Colonic mucosa (tissue), 4 donors: ENCODE measurements at regions not wholly inside any gene's neighbourhood (a gene's known extent, or its start where the extent isn't known, plus 50 kb on each side); places are given as distances from the start of the nearest gene placed in this dataset.

Source experiments
- DNase-seq: peaks from one replicate; pipeline ENCODE4 v3.0.0-alpha.2; 2020
- H3K27ac ChIP-seq: fragments of 200-600 bp; one replicate; pipeline ENCODE4 v1.8.0; 2021
- H3K27me3 ChIP-seq: fragments of 200-600 bp; one replicate; pipeline ENCODE4 v1.8.0; 2021
- H3K36me3 ChIP-seq: fragments of 200-600 bp; one replicate; pipeline ENCODE4 v1.8.0; 2021
- H3K4me1 ChIP-seq: fragments of 200-600 bp; one replicate; pipeline ENCODE4 v1.8.0; 2021; ENCODE audit warnings: mild to moderate bottlenecking
- H3K4me3 ChIP-seq: fragments of 200-600 bp; one replicate; pipeline ENCODE4 v1.8.0; 2021
- H3K9ac ChIP-seq, 2 donors: one replicate each; pipeline ENCODE4 v1.7.0; 2013; ENCODE audit warnings: control low read depth in 2 of 2, low read depth in 2 of 2, low read length in 2 of 2
- H3K9me3 ChIP-seq: fragments of 200-600 bp; one replicate; pipeline ENCODE4 v1.8.0; 2021
- CTCF ChIP-seq: fragments of 200-600 bp; IDR thresholded peaks from one replicate; pipeline ENCODE4 v1.8.0; 2022; ENCODE audit warnings: antibody characterized with exemption, mild to moderate bottlenecking
- intact Hi-C: fragments of 100-400 bp; cut with DNase I; formaldehyde crosslinking; loops from one replicate; pipeline ENCODE4 v1.14.1; 2022
- donor health status: healthy.
- donor health status: DM: no; HTN: no; CAD: no.
- donor health status: DM: no; HTN: no; CAD: no.

DNA sequence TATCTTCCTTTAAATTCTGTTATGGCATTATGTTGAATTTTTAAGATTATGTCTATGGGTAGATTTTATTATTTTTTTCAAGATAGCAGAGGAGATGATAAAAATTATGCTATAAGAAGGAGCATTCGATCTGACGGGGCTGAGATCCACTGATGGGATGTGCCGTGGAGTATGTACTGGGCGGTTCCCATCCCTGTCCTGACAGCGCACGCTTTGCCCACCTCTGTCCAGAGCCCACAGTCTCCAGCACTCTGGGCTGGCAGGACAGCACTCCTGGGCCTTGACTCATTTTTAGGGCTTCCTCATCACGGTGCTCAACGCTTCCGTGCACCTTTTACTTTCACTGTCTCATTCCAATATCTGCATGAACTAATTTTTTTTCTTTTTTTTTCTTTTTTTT, 235.5 kb downstream of the TEX29 start:
- H3K27me3 ChIP-seq, result no peaks in the 10 kb centered on the region
- H3K27ac ChIP-seq, result no peak overlapping the region
- H3K36me3 ChIP-seq, result no peaks in the 10 kb centered on the region
- TF ChIP-seq CTCF, result no peak
- no peaks in the 10 kb centered on the region for H3K4me1 ChIP-seq
- H3K9me3 ChIP-seq, result no peaks in the 10 kb centered on the region
- no peak overlapping the region for H3K4me3 ChIP-seq
- intact Hi-C loops, result no loop called here
- H3K9ac ChIP-seq, result no peak overlapping the region
- no peak for DNase-seq

- no peaks in the 10 kb centered on the region for H3K9me3 ChIP-seq
- intact Hi-C loops, result no loop called here
- H3K27ac ChIP-seq, result no peak overlapping the region
- TF ChIP-seq CTCF, result no peak
- H3K4me3 ChIP-seq, result no peak overlapping the region
- no peak overlapping the region for H3K9ac ChIP-seq
- no peaks in the 10 kb centered on the region for H3K4me1 ChIP-seq
- no peak for DNase-seq
- H3K36me3 ChIP-seq, result no peaks in the 10 kb centered on the region
- no peaks in the 10 kb centered on the region for H3K27me3 ChIP-seq
These were observed 236.1 kb downstream of the TEX29 start for GRCh38 chr13:111556496-111556895.

DNA sequence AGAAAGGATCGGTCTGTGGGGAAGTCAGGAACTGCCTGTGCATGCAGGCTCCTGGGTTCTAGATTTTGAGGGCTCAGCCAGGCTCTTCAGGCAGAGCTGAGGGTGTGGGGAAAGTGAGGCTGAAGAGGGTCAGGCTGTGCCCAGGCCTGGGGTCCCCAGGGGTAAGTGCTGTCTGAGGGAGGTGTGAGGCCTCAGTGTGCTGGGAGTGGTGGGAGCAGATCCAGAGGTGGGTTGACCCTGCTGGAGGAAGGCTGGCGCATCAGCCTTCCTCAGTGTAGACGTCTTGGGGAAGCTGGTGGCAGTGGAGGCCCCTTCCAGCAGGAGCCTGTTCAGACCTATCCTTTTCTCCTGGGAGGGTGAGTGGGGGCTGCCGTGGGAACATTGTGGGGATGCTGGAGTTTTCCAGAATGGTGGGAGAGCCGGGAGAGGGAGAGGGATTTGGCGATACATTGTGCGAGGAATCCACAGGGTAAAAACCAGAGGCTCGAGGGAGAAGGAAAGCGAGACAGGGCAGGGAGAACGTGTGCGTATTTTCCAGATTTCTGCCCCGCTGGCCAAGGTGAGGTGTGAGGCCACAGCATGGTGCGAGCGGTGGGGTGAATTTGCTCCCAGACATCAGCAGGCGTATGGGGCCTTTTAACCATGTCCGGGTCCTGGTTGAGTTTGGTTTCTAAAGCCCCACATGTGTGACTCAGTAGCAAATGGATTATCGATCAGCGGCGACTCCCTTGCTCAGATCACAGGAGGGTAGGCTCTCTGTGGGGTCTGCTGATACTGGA, 237.7 kb downstream of the TEX29 start:
- H3K4me3 ChIP-seq, result no peak overlapping the region
- H3K9ac ChIP-seq, result no peak overlapping the region
- no peaks in the 10 kb centered on the region for H3K4me1 ChIP-seq
- H3K9me3 ChIP-seq, result no peaks in the 10 kb centered on the region
- intact Hi-C loops, result no loop called here
- DNase-seq, result no peak
- H3K36me3 ChIP-seq, result no peaks in the 10 kb centered on the region
- H3K27me3 ChIP-seq, result no peaks in the 10 kb centered on the region
- no peak for TF ChIP-seq CTCF
- H3K27ac ChIP-seq, result no peak overlapping the region

DNA sequence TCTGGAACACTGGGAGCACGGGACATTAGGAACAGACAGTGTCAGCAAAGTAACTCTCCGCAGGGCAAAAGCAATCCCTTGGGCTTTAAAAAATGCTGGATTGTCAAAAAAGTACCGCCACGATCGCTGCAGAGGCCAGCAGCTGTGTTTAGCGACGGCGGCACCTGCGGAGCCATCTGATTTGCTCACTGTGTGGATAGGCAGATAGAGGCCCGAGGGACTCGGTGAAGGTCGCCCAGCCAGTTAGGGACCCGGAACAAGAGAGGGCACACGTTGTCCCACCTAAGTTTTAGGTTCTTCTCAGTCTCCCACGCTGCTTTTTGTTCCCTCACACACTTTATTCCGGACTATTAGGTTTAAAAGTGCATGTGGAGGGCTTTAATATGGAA, 238.3 kb downstream of the TEX29 start:
- H3K27me3 ChIP-seq, result no peaks in the 10 kb centered on the region
- intact Hi-C loops, result no loop called here
- H3K36me3 ChIP-seq, result no peaks in the 10 kb centered on the region
- H3K27ac ChIP-seq, result no peak overlapping the region
- H3K9ac ChIP-seq, result no peak overlapping the region
- no peak for DNase-seq
- no peaks in the 10 kb centered on the region for H3K9me3 ChIP-seq
- no peaks in the 10 kb centered on the region for H3K4me1 ChIP-seq
- no peak for TF ChIP-seq CTCF
- H3K4me3 ChIP-seq, result no peak overlapping the region

DNA sequence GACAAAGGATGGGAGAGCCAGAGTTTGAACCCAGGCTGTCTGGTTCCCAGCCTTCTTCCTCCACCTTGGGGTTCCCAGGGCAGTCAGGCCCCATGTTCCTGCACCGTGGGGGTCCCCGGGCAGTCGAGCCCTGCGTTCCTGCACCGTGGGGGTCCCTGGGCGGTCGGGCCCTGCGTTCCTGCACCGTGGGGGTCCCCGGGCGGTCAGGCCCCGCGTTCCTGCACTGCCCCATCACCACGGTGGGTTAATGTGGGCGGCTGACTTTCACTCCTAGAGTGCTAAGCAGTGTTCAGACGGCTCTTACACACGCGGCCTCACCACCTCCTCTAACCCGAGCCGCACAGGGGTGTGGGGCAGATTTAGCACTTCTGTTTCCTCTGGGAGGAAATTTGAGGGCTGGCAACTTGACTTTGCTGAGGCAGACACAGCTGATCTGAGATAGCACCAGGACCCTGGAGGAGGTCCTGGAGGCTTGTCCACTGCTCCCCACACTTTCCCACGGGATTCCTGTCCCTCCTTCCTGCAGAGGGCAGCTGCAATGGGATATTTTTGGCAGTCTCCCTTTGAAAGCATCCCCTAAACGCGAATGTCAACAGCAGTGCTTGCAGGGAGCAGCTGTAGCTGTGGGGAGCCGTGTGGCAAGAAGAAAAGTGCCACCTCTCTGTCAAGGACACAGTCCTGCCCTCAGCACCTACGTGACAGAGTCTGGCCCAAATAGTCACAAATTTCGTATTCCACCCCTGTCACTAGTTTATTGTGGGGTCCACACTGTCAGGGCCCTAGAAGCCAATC, 239.4 kb downstream of the TEX29 start:
- no peak overlapping the region for H3K4me3 ChIP-seq
- TF ChIP-seq CTCF, result no peak
- no peak overlapping the region for H3K27ac ChIP-seq
- no peaks in the 10 kb centered on the region for H3K4me1 ChIP-seq
- no peaks in the 10 kb centered on the region for H3K9me3 ChIP-seq
- DNase-seq, result no peak
- intact Hi-C loops, result no loop called here
- H3K36me3 ChIP-seq, result no peaks in the 10 kb centered on the region
- H3K27me3 ChIP-seq, result no peaks in the 10 kb centered on the region
- H3K9ac ChIP-seq, result no peak overlapping the region
